Activated T-cell treated with anti-CD3 and anti-CD28 coated beads for 48 hours (primary cell): ENCODE measurements at regions not wholly inside any gene's neighbourhood (a gene's known extent, or its start where the extent isn't known, plus 50 kb on each side); places are given as distances from the start of the nearest gene placed in this dataset.
"Not testable (repeated sequence)": the region's sequence is repeated elsewhere in the genome, so short reads cannot be mapped to it uniquely, and the experiment has no call there.

Source experiments
- DNase-seq: peaks from one replicate; pipeline ENCODE4 v3.0.0-alpha.2; 2020; ENCODE audit warnings: low read depth

GRCh38 chr10:84854439-84854838 lies 526.0 kb downstream of the CCSER2 start:
- DNase-seq, result no peak

- DNase-seq, result no peak
Observed at GRCh38 chr10:84860855-84861254, 532.5 kb downstream of the CCSER2 start.

GRCh38 chr10:84862551-84862950 lies 534.2 kb downstream of the CCSER2 start:
- DNase-seq, result no peak

- DNase-seq, result no peak
Observed at GRCh38 chr10:84863675-84864074, 535.3 kb downstream of the CCSER2 start.

- DNase-seq, result no peak
Observed at GRCh38 chr10:84876116-84876999, 548.0 kb downstream of the CCSER2 start.

- DNase-seq, result no peak
Observed at GRCh38 chr10:84879991-84880390, 551.6 kb downstream of the CCSER2 start.

- not testable (repeated sequence) for DNase-seq
Observed at GRCh38 chr10:84881696-84882095, 553.3 kb downstream of the CCSER2 start.

- DNase-seq, result no peak
Observed at GRCh38 chr10:84890706-84891105, 562.3 kb downstream of the CCSER2 start.

GRCh38 chr10:84891631-84892030 lies 563.2 kb downstream of the CCSER2 start:
- DNase-seq, result no peak

GRCh38 chr10:84895541-84895940 lies 567.2 kb downstream of the CCSER2 start:
- DNase-seq, result no peak

- DNase-seq, result no peak
Observed at GRCh38 chr10:84896909-84897308, 568.5 kb downstream of the CCSER2 start.

GRCh38 chr10:84899268-84899667 lies 570.9 kb downstream of the CCSER2 start:
- DNase-seq, result no peak

- no peak for DNase-seq
Observed at GRCh38 chr10:84900141-84900540, 571.8 kb downstream of the CCSER2 start.

- no peak for DNase-seq
Observed at GRCh38 chr10:84901885-84902284, 573.5 kb downstream of the CCSER2 start.

- DNase-seq, result no peak
Observed at GRCh38 chr10:84902553-84902952, 574.2 kb downstream of the CCSER2 start.

- DNase-seq, result no peak
Observed at GRCh38 chr10:84903320-84903719, 574.9 kb downstream of the CCSER2 start.

GRCh38 chr10:84907461-84908009 lies 579.1 kb downstream of the CCSER2 start:
- DNase-seq, result no peak

- DNase-seq, result no peak
Observed at GRCh38 chr10:84908491-84908890, 580.1 kb downstream of the CCSER2 start.

GRCh38 chr10:84921701-84922100 lies 593.3 kb downstream of the CCSER2 start:
- no peak for DNase-seq

GRCh38 chr10:84924131-84924530 lies 595.7 kb downstream of the CCSER2 start:
- DNase-seq, result no peak

- no peak for DNase-seq
Observed at GRCh38 chr10:84925495-84925894, 597.1 kb downstream of the CCSER2 start.

- no peak for DNase-seq
Observed at GRCh38 chr10:84933402-84933801, 605.0 kb downstream of the CCSER2 start.

GRCh38 chr10:84935772-84936171 lies 607.4 kb downstream of the CCSER2 start:
- no peak for DNase-seq
